ENCODE measurements at regions not wholly inside any gene's neighbourhood (a gene's known extent, or its start where the extent isn't known, plus 50 kb on each side); places are given as distances from the start of the nearest gene placed in this dataset.

DNA sequence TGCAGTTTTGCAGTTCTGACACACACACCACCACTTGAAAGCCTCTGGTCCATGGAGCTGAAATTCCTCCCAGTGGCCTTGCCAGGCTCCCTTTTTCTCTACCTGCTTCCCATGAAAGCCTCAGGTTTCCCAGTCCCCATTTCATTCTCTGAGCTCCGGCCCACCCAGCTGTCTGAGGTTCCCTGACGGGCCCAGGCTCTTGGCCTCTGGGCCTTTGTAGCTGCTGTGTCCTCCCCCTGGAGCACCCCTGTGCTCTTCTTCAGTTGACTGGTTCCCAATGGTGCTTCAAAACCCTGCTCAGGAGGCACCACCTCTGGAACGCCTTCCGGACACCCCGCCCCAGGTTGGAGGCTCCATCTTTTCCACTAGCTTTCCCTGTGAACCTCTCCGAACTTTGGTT, 155.9 kb upstream of the SHB start:
- no peak for DNase-seq

DNA sequence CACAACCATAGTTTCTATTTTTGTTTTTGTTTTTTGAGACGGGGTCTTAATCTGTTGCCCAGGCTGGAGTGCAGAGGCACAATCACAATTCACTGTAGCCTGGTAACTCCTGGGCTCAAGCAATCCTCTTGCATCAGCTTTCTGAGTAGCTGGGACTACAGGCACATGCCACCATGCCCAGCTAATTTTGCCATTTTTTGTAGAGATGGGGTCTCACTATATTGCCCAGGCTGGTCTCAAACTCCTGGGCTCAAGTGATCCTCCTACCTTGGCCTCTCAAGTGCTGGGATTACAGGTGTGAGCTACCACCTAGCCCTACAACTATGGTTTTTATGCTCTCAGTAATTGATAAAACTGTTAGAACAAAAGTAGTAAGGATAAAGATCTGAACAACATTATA, 147.5 kb upstream of the SHB start:
- no peak for DNase-seq

DNA sequence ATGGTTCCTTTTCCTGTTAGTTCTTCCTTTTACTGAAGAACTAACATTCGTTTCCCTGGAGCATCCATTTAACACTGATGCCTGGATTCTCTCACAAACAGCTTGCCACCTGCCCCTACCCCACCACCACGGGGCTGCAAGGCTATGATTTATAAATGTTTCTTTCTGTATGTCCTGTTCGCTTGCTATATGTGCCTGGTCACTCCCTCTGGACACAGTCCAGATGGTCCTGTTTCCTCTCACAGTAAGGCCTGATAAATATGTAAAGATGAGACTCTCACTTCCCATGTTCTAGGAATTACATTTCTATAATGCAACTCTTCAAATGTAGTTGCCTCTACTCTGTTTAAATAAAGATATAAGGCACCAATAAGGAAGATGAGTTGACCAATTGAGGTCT, 146.4 kb upstream of the SHB start:
- no peak for DNase-seq

DNA sequence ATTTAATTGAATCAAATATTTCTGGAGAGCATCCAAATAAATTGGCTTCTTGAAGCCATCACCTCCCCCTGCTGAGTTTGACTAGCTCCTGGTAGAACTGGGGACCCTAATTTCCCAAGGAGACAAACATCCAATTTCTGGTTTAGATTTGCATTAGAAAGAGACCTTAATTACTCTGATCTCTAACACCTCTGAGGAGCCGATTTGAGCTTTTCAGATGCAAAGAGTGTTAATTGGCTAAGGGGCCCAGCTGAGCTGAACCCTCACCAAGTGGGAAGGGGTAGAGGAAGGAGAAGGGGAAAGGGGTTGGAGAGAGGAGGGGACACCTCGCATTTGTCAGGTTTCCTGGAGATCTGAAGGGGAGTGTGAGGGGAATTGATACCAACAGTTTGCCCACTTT, 145.4 kb upstream of the SHB start:
- DNase-seq, result no peak

GRCh38 chr9:38213631-38214299, 144.7 kb upstream of the SHB start:
- DNase-seq, result no peak

- no peak for DNase-seq
Measured at GRCh38 chr9:38212016-38212415, 143.0 kb upstream of the SHB start.

DNA sequence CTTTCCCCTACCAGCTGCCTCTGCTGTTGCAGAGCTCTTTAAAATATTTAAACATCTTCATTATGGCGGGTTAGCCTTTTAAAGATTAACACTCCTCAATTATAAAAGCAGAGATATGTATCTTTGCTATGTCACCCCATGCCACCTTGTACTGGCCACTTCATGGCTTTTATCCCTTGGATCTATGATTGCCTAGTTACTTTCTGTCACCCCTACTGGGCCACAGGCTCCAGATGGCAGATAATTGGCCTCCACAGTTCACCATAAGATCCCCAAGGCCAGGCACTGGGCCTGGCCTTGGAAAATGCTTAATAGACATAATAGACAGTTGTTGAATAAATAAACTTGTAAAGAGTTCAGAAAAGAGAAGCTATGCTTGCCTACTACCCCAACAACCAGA, 142.0 kb upstream of the SHB start:
- DNase-seq, result no peak

DNA sequence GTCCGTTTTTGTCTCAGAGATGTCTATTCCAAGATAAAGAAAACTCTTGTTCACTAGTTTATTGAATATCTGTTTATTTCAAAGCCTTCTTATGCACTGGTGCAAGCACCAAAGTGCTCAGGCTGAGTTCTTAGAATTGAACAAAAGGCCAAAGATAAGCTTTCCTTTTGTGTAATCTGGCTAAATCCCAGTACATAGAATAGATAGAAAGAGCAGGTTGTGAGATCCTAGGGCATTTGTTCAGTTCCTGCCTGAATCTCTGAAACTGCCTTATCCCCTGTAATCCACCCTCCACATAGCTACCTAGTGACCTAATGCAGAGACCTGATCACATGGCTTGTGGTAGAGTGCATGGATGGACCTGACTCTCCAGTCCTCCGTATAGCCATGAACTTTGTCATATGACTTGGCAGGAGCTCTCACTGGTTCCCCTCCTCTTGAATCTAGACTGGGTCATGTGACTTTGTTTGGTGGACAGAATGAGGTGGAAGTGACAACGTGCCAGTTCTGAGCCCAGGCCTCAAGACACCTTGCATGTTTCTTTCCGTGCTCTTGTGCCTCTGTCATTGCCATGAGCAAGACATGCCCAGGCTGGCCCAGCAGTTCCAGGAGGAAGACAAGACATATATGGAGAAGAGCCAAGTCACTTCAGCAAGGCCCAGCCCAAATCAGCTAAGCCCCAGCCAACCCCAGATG, 139.3 kb upstream of the SHB start:
- DNase-seq, result no peak

DNA sequence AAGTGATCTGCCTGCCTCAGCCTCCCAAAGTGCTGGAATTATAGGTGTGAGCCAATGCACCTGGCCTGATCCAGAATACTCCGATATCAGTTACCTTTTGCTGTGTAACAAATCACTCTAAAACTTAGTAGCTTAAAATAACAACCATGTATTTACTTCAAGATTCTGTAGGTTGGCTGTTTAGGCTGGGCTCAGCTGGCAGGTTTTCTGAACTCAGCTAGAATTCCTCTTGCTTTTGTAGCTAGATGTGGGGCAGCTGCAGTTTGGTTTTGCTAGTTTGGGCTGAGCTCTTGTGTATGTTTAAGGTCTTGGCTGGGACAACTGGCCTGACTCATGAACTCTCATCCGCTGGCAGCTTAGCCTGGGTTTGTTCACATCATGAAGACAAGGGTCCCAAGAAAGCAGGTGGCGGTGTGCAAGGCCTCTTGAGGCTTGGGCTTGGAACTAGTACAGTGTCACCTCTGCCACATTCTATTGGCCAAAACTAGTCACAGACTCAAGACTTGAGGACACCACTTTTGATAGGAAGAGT, 138.3 kb upstream of the SHB start:
- no peak for DNase-seq

DNA sequence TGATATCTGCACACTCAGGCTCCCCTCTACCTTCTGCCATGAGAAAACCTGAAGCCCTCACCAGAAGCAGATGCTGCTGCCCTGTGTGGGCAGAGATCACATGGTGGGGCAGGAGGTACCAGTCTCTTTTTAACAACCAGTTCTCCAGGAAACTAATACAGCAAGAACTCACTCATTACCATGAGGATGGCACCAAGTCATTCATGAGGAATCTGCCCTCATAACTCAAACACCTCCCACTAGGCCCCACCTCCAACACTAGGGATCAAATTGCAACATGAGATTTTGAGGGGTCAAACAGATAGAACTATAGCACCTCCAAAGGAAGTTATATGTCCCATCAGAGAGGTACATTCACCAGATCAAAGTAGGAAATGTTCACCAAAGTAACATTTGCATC, 136.3 kb upstream of the SHB start:
- peak; percentile 52 for DNase-seq

GRCh38 chr9:38202336-38202938, 133.4 kb upstream of the SHB start:
- no peak for DNase-seq

- DNase-seq, result no peak
Measured at GRCh38 chr9:38201844-38202243, 132.8 kb upstream of the SHB start.

- DNase-seq, result no peak
Measured at GRCh38 chr9:38200431-38200830, 131.4 kb upstream of the SHB start.

GRCh38 chr9:38198140-38198539, 129.1 kb upstream of the SHB start:
- DNase-seq, result no peak

GRCh38 chr9:38196714-38197113, 127.7 kb upstream of the SHB start:
- no peak for DNase-seq

DNA sequence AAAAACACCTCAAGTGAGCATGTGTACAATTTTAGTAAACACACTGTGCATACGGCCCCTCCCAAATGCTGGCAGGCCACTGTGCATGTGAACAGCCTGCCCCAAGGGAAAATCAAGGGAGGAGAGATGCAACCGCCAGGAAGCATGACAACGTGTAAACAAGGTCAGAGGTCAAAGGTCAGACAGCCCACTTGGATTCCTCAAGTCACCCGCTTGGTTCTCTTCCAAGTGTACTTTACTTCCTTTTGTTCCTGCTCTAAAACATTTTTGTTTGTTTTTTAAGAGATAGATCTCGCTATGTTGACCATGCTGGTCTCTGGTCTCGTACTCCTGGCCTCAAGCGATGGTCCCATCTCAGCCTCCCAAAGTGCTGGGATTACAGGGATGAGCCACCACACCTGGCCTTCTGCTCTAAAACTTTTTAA, 126.7 kb upstream of the SHB start:
- no peak for DNase-seq

GRCh38 chr9:38194870-38195269, 125.8 kb upstream of the SHB start:
- no peak for DNase-seq

DNA sequence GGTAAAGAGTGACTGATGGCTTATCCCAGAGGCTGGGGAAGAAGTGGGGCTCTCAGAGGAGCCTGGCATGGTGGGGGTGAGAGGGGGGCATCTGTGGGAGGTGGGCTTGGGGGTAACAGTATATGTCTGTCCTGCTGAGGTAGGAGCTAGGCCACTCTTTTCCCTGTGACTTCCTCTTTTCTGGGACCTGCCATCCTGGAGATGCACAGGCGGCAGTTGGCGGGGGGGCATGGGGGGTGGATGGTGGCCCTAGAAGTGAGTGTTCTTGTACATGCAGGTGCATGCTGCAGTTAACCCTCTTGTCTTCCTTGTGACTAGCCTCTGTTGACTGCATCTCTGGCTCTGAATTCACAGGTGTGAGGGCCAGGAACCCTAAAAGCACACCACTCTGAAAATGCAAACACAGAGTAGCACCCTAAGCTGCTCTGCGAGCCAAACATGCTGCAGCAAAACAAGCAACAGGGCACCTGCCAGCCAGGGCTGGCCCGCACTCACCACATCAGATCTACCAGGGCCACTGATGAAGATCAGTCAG, 123.8 kb upstream of the SHB start:
- DNase-seq, result no peak

DNA sequence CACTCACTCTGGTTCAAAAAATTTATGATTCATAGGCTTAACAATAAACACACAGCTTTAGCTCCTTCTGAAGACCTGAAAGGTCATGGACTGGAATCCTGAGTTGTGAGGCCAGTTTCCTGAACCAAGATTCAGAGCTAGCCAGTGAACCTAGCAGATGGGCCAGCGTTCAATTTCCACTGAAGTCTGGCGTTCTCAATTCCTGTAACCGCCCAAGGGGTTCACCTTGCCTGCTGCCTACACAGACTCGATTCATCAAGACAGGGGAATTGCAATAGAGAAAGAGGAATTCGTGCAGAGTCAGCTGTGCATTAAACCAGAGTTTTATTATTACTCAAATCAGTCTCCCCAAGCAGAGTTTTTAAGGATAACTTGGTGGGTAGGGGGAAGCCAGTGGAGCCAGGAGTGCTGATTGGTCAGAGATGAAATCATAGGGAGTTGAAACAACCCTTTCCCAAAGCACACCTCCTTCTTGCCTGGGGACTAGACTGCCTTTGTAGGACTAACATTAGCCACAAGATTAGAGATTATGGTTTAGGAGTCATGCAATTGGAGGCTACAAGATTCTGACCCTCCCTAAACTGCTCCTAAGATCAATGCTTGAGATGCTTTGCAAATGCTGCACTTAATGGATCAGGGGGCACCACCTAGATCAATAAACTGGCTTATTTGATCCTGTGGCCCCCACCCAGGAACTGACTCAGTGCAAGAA, 117.5 kb upstream of the SHB start:
- DNase-seq, result no peak

- no peak for DNase-seq
Measured at GRCh38 chr9:38185647-38186403, 116.8 kb upstream of the SHB start.

GRCh38 chr9:38183994-38184568, 115.1 kb upstream of the SHB start:
- DNase-seq, result no peak

- DNase-seq, result no peak
Measured at GRCh38 chr9:38182321-38182720, 113.3 kb upstream of the SHB start.
